Activated T-cell treated with anti-CD3 and anti-CD28 coated beads for 4 hours (primary cell): ENCODE measurements at regions not wholly inside any gene's neighbourhood (a gene's known extent, or its start where the extent isn't known, plus 50 kb on each side); places are given as distances from the start of the nearest gene placed in this dataset.

Experiments used
- DNase-seq: peaks from one replicate; pipeline ENCODE4 v3.0.0-alpha.2; 2020

DNA sequence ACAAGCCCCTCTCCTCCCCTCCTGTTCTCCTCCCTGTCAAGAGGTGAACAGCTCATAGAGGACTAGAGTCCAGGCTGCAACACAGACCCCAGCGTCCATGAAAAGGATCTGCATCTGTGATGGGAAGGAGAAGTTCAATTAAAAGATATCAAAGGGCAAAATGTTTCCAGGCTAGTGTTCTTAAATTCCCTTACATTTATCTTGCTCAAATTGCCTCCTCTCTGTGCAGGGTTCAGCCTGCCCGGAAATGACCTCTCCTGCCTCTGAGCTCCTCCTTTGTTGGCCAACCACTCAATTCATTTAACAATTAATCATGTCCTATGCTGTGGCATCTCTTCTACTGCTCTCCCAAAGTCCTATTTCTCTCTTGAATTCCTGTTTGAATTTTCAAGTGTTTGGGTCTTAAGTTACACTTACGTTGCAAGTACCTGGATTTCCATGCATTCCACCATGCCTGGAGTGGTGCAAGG lies 105.3 kb downstream of the TSN start:
- no peak for DNase-seq

DNA sequence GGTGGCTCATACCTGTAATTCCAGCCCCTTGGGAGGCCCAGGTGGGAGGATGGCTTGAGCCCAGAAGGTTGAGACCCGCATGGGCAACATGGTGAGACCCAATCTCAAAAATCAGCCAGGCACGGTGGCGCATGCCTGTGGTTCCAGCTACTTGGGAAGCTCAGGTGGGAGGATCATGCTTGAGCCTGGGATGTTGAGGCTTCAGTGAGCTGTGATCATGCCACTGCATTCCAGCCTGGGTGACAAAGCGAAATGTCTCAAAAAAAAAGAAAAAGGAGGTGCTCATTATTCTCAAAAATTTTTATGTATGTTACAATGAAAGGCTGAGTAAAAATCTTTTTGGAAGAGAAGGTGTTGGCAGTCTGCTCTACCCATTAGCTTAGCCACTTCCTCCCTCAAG lies 106.8 kb downstream of the TSN start:
- DNase-seq = no peak

DNA sequence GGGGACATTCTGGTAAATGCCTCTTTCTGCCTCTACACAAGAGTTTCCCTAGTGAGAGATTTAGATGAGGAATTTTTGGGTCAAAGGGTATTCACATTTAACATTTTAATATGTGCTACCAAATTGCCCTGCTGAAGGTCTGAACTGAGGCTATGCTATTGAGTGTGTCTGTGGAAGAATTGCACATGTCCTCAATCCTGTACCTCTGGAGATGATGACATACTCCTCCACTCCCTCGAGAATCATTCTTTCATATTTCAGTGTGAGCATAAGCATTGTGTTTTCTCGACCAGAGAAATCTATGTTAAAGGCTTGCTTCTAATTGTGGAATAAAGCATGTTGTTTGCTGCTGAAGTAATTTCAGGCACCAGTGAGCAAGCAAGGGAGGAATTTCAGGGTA lies 110.5 kb downstream of the TSN start:
- DNase-seq = no peak

DNA sequence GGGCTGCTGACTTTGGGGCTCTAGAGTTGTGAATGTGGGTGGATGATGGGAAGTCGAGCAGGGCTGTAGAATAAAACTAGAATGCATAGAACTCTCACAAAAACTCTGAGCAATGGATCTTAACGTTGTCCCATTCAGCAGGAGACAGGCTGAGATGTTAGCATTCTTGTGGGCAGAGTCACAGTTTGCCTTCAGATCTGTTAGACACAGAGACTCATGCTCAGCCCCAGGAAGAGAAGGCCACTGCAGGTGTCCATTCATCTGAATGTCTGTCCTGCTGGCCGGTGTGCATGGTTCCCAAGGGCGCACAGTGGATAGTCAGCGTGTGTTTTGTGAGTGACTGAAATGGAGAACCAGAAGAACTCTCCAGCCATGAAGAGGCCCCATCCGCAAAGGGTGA lies 111.3 kb downstream of the TSN start:
- DNase-seq = no peak

DNA sequence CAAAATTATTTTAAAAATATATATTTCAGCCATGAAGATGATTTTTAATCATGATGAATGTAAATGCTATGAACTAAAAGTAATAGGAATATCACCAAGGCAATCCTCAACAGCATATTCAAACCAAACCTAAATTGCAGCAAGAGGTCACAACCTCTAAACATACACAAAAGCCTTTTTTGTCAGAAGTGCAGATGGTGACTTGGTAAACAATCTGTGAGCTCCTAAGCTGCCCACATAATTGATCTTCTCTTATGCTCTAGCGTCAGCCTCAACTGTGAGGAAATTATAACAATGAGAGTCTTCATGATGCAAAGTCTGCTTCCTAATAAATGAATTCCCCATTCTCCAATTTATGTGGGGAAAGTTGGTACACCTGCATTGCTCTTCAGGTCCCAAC lies 113.2 kb downstream of the TSN start:
- DNase-seq = no peak

DNA sequence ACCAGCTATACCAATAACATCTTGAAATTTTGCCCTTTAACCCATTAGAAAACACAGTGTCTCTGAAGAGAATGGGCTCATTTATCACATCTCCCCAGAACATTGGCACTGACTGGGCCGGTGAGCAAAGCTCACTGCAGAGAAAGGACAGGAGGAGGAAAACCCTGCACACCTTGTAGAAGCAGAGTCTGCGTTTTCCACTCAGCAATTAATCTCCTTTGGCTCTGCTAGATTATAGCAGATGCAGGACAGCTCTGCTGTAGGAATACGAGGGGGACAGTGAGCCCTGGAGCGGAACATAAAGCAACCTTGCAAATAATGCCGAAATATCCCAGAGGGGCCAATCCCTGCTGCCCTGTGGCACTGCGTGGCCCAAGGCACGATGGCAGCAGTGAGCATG lies 113.9 kb downstream of the TSN start:
- DNase-seq = no peak

DNA sequence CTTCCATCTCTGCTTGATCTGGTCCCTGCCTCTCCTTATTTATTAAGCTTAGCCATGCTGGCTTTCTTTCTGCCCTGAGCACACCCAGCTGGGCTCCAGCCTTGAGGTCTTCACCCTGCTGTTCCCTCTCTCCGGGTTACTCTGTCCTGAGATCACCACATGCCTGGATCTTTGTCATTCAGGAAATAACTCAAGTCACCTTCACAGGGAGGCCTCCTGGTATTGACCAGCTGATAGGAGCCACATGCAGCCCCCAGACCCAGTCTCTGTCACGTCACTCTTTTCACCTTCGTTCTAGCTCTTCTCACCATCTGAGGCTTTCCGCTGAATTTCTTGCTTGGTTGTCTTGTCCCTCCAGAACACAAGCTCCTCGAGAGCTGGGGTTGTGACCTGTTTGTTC lies 114.4 kb downstream of the TSN start:
- no peak for DNase-seq

DNA sequence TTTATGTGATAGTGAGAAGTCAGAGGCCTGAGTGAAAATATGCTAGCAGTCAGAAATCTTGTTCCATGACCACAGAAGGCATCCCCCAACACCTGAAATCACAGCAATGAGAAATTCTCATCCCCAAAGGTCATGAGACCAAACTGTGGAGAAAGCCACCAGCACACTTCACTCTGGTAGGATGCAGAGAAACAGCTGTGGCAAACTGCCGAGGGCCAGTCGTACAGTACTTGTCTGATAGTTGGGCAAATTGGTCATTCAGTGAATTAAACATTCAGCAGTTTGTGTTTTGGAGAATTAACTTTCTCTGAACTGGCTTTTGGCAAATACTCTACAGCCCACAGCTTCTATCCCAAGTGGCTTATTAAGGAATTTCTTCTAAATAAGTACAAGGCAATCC lies 117.2 kb downstream of the TSN start:
- no peak for DNase-seq

DNA sequence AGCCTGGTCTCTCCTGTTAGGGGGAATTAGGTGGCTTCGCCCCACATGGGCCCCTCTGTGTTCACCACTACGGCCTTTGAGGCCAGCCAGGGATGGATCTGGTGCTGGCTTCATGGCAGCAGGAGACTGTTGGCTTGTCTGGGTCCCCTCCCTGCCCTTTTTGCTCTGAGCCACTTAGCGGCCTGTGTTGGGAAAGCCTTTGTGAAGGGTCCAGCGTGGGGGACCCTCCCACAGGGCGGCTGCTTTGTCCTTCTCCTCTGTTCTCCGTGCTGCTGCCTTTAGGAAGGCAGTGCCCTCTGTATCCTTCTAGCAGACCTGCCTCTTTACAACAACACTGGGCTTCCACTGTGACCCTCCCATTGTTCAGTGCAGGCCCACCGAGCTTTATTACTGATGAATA lies 118.4 kb downstream of the TSN start:
- DNase-seq = no peak

DNA sequence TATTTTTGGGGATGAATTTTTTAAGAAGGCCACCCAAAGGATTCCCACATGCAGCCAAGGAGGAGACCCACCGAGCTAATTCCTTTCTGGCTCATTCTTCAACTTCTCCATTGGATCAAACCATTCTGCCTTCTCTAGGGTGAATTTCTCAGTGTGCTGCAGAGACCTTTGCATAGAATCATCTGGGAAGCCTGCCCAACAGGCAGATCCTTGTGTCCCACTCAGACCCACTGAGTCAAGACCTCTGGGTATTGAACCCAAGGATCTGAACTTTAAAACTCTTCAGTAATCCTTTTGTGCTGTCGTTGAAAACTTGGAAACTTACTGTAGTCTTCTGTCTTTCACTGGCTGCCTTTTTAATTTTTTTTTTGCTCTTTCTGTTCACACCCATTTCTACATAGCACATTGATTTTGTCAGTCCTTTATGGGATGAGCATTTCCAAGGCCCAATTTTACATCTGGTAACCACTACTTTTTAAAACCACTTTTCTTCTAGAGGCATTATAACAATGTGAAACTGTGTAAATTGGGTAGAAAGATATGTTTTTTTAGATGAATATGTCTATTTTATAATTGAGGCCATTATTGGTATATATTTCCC lies 120.2 kb downstream of the TSN start:
- DNase-seq = no peak

DNA sequence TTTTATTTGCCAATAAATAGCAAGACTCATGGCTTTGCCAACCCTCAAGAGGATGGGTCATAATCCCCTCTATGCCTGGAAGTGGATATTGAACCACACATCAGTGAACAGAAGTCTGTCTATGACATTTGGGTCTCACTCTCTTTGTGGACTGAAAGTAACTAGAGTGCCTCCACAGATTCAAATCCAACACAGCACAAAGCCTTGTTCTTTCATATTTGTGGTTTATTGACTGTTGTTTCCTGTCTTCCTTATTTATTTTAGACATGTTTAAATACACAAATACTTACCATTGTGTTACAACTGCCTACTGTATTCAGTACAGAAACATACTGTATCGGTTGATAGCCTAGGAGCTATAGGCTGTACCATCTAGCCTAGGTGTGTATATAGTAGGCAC lies 121.9 kb downstream of the TSN start:
- DNase-seq = no peak

DNA sequence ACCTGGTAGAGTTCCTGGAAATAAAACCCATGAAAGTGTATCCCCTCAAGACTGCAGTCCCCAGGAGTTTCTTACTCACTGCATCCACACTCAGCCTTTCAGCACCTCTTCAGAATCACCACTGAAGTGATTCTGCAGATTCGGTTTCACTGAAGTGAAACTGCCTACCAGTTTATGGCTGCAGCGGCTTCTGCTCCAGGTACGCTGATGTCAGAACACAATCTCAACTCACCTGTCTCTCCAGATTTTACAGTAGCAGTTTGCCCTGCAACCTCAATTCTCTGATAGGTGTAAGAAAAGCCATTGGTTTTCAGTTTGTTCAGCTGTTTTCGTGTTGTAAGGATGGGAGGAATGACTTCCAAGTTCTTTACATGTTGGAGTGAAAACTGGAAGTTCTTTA lies 124.8 kb downstream of the TSN start:
- DNase-seq = no peak

DNA sequence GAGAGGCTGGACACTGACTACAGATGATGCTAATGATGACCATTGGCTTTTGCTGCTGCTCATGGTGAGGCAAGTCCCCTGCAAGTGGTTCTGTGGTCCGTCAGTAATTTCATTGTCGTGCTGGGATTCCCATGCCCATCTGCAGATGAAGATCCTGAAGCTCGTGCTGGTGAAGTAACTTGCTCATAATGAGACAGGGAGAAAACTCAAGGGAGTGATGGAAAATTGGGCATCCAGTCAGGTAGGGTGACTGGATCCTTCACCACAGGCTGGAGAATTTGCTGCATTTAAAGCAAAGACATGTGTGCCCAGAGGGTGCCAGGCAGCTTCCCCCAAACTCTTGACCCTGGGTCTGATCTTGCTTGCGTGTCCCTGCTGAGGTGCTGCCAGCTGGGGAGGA lies 125.6 kb downstream of the TSN start:
- DNase-seq = no peak

DNA sequence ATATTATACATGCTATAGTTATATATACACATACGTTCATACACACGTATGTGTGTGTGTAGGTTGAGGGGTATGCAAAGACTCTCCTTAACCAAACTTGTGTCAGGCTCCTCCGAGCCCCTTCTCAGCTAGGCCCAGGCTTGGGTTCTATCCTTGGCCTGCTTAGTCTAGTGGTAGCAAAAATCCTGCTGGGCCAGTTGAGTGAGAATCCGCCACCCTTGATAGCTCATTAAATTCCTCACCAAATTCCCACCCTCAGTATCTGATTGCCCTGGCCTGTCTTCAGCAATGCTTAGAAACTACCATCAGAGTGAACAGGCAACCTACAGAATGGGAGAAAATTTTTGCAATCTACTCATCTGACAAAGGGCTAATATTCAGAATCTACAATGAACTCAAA lies 126.5 kb downstream of the TSN start:
- DNase-seq = no peak

DNA sequence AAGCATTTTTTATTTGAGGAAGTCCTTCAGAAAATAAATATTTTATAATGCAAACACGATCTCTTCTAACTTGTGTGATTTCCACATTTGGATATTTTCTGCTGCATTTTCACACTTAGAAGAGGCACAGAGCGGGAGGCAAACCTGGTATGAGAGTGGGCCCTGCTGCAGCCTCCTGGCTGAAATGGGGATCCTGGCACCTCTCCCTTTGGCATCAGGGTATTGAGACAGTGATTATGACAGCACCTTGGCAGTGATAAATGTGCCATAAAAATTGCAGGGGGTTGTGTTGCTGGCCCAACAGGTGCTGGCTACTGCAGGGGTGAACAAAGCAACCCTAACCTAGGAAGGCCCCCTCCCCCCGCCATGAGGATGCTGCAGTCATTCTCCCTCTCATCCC lies 128.6 kb downstream of the TSN start:
- DNase-seq = no peak

DNA sequence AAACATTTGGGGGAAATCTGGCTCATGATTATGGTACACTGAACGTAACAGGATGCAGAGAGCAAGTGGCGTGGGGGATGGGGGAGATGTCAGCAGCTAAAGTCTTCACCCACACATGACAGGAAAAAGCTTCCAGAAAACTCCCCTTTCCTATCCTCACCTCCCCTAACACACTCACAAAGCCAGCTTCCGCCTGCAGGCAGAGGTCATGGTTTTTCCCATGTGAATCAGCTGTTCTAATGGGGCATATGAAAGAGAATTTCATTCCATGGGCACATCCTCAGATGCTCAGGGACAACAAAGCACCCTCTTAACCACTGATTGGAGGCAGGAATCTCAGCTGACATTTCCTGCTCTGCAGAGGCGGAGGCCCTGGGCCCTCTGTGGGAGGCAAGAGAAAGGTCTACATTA lies 129.1 kb downstream of the TSN start:
- no peak for DNase-seq

DNA sequence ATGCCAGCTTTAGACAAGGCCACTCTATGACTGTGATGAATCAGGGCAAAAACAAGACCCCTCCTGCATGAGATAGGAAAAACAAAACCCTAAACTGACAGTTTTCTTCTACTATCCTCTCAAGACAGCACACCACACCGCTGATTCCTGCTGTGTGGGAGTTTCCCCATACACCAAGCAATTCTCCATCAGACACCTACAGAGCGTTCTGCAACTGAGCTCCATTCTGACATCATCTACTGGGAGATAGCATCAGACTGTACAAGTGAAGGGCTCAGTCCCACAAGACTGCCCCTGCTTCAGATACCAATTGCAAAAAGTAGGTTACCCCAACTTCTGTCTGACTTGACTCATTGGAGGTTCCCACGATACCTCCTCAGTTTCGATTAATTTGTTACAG lies 130.6 kb downstream of the TSN start:
- no peak for DNase-seq

DNA sequence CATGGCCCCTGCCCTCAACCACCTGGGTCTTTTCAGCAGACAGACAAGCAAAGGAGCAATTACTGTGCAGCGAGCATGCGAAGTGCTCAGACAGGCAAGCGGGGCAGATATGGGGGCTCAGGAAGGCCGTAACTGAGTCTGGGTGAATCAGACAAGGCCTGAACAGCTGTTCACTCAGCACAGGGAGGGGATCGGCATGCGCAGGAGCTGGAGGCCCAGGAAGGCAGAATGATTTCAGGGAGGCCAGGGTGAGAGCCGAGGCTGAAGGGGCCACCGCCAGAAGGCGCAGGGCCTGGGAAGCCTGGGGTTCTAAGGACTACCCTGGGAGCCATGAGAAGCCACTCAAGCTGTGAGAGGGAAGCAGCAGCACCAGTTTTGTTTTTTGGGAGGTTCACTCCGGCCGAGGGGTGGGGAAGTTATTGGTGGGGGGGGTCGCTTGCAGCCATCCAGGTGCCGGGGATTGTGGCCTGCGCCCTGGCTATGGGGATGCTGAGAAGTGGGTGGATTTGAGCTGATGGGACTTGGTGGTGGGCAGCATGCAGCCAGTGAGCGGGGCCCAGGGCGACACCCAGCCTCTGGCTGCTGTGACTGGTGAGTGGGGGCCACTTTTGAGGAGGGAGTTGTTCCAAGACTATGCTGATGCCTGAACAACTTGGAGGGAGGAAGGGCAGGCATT lies 132.2 kb downstream of the TSN start:
- DNase-seq = no peak

DNA sequence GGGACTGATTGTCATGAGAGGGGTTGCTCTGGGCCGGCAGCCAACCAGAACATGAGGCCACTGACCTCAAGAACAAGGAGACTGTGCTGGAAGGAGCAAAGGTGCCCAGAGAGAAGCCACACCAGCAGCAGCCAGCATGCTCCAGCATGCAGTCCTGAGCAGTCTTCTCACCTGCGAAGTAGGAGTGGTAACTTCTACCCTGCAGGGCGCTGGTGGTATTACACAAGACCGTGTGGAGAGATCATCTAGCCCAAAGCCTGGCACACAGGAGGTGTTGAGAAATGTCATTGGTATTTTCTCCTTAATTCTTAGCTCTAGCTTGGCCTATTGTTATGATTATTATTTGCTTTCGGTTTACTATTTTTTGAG lies 132.7 kb downstream of the TSN start:
- DNase-seq = no peak

DNA sequence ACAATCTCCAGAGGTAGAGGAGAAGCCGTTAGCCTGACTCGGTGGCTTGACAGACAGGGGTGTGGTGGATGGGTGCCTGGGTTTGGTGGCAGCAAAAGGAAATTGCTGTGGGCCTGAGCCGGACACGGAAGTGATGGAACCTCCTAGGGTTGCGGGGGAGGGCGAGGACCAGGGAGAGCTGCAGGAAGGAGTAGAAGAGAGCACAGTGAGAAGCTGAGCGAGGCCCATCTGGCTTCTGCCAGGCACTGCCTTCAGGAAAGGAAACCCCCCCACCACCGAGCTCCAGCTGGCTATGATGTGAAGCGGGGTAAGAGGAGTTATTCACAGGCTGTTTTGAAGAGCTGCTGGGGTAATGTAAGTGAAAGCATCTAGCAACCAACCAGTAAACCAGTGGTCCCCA lies 134.6 kb downstream of the TSN start:
- no peak for DNase-seq

DNA sequence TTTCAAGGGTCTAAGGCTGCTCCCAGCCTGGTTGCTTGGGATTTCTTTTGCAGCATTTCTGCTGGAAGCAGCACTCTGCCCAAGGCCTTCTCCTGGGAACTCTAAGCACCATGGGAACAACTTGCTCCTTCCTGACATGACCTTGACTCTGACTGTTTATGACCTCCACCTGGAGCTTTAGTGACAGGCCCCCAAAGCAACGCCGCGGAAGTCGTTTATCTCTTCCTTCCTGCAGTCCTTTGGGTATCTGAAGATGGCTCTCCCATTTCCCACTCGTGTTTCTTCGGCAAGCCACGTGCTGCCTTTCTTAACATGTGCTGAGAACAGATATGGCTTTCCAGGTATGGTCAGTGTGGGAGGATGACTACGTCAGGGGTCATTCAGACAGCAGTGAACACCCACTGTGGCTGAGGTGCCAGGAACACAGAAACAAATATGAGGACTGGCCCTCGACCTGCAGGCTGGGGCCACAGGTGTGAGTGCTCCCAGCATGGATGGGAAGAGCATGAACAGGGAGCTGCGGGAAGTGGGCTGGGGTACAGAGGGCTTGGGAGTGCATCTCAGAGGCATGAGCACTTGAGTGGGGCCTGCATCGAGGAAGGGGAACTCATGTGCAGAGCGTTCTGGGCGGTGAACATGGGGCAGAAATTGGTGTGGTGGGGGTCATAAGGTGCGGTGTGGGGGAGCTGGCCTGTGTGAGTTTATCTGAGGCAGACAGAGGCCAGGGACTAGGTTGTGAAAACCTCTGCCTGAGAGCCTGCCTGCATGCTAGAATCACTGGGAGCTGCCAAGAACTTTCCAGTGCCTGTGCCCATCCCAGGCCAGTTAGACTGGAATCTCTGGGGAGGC lies 140.5 kb downstream of the TSN start:
- DNase-seq = no peak

DNA sequence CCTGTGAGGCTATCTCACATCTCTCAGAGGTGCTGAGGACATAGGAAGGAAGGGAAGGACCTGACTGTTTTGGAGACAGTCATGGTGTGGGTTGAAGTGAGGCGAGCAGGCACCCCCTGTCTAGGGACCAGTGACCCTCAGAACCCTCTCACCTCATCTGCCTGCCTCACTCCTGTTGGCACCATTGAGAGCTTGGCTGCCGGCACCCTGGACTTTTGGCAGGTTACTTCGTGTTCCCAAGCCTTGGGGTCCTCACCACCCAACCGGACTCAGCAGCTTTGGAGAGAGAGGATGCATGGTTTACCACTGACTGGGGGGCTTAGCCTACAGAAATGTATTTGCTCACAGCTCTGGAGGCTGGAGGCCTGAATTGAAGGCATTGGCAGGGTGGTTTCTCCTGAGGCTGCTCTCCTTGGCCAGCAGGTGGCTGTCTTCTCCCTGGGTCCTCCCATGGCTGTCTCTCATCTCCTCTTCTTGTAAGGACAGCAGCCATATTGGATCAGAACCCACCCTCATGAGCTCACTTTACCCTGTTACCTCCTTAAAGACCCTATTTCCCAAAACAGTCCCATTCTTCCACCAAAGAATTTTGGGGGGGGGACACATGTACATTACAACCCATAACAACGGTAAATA lies 142.0 kb downstream of the TSN start:
- DNase-seq = no peak

DNA sequence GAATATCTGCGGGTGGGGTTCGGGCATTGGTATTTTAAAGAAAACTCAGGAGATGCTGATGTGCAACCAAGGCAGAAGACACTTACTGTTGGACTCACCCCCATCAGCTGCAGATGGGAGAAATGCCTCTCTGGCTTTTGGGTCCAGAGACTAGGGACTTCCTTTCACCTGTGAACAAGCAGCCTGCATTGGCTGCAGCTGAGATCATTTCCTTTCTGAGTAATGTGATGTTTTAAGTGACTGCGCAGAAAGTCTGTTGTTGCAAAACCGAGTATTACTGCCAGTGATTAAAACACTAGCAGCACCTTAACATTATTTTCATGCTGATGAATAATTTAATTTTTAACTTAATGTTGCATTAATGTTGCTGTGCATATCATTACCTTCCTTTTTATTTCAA lies 143.0 kb downstream of the TSN start:
- DNase-seq = no peak

DNA sequence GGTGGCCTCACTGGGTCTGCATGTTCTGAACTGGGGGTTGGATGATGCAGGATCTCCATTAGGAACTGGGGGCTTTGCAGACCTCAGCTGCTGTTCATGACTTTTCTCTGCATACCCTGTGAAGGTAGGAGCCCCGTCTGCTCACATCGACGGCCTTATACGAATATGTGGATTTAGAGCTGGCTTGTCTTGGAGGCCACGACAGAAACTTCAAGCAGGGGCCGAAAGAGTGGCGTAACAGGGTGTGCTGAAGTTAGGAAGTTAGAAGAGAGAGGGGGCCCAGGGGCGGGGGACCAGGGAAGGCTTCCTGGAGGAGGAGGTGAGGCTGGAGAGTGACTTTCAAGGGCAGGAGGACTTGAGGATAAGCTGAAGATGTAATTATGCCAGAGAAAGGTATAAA lies 144.9 kb downstream of the TSN start:
- no peak for DNase-seq
